ENCODE measurements at regions not wholly inside any gene's neighbourhood (a gene's known extent, or its start where the extent isn't known, plus 50 kb on each side); places are given as distances from the start of the nearest gene placed in this dataset.

DNA sequence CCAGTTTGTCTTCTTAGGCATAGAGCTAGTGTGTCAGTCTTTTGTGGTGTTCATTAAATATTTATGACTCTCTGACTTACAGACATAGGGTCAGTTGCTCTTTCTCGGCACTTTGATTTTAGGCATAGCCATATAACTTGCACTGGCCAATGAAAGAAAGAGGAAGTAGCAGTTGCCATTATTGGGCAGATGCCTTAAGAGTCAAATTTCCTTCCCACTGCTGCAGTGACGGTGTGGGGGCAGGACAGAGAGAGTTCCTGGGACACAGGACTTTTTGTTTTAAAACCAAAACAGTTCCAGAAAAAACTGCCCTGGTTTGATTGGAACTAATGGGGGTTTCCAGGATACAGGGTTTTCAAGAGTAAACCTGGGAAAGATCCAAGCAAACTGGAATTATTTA is 60.2 kb upstream of the PHF14 start:
- POLR2A ChIA-PET: no interaction called here

More for the DNA sequence above, 60.2 kb upstream of the PHF14 start:
- no peak overlapping the region for H3K4me3 Mint-ChIP-seq
- no peak for TF ChIP-seq ZNF671 (CRISPR knock-in tag; IDR thresholded peaks at IDR 0.05)
- TF ChIP-seq ZNF416 (CRISPR knock-in tag; IDR thresholded peaks at IDR 0.05): no peak
- TF ChIP-seq, protein P1, sequence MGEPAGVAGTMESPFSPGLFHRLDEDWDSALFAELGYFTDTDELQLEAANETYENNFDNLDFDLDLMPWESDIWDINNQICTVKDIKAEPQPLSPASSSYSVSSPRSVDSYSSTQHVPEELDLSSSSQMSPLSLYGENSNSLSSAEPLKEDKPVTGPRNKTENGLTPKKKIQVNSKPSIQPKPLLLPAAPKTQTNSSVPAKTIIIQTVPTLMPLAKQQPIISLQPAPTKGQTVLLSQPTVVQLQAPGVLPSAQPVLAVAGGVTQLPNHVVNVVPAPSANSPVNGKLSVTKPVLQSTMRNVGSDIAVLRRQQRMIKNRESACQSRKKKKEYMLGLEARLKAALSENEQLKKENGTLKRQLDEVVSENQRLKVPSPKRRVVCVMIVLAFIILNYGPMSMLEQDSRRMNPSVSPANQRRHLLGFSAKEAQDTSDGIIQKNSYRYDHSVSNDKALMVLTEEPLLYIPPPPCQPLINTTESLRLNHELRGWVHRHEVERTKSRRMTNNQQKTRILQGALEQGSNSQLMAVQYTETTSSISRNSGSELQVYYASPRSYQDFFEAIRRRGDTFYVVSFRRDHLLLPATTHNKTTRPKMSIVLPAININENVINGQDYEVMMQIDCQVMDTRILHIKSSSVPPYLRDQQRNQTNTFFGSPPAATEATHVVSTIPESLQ (CRISPR knock-in tag; IDR thresholded peaks at IDR 0.05): no peak
- TF ChIP-seq, protein P2, sequence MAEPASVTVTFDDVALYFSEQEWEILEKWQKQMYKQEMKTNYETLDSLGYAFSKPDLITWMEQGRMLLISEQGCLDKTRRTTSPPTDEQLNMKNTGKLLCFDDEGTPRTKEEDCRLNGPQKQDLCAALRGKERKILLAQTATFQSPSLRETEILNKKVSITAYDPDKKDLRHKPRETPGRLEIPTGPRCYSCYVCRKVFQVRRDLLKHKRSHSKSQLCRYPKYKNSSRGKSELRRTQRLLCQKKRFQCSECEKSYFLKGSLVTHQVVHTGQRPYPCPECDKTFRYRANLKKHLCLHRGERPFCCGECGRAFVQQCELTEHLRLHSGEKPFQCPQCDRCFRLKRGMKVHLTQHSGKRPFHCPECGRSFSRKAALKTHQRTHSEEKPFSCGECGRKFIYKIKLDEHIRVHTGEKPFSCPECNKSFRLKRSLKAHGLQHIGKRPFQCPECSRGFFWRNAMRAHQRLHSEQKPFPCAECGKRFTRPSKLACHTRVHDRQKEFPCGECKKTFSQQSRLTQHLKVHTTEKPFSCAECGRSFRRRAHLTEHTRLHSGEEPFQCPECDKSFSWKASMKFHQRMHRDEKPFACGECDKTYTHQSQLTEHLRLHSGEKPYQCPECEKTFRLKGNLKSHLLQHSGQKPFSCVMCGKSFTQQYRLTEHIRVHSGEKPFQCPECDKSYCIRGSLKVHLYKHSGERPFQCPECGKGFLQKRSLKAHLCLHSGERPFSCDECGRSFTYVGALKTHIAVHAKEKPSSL (CRISPR knock-in tag; conservative IDR thresholded peaks at IDR 0.05): no peak
- no peak for TF ChIP-seq ZNF121 (CRISPR knock-in tag; IDR thresholded peaks at IDR 0.05)
- TF ChIP-seq IRF1 (CRISPR knock-in tag; IDR thresholded peaks at IDR 0.05): no peak
- no peak for TF ChIP-seq CDX4 (CRISPR knock-in tag; IDR thresholded peaks at IDR 0.05; ENCODE audit: borderline replicate concordance)
- TF ChIP-seq SP1 (CRISPR knock-in tag; conservative IDR thresholded peaks at IDR 0.05): no peak
- TF ChIP-seq NR2C2 (CRISPR knock-in tag; IDR thresholded peaks at IDR 0.05): no peak
- TF ChIP-seq E2F1 (CRISPR knock-in tag; IDR thresholded peaks at IDR 0.05): no peak
- TF ChIP-seq CTCF (IDR thresholded peaks at IDR 0.05): no peak
- TF ChIP-seq, protein P3, sequence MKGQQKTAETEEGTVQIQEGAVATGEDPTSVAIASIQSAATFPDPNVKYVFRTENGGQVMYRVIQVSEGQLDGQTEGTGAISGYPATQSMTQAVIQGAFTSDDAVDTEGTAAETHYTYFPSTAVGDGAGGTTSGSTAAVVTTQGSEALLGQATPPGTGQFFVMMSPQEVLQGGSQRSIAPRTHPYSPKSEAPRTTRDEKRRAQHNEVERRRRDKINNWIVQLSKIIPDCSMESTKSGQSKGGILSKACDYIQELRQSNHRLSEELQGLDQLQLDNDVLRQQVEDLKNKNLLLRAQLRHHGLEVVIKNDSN (CRISPR knock-in tag; IDR thresholded peaks at IDR 0.05): no peak
- TF ChIP-seq, protein P4, sequence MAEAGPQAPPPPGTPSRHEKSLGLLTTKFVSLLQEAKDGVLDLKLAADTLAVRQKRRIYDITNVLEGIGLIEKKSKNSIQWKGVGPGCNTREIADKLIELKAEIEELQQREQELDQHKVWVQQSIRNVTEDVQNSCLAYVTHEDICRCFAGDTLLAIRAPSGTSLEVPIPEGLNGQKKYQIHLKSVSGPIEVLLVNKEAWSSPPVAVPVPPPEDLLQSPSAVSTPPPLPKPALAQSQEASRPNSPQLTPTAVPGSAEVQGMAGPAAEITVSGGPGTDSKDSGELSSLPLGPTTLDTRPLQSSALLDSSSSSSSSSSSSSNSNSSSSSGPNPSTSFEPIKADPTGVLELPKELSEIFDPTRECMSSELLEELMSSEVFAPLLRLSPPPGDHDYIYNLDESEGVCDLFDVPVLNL (CRISPR knock-in tag; IDR thresholded peaks at IDR 0.05; ENCODE audit: borderline replicate concordance, low read depth): no peak
- TF ChIP-seq JUN (CRISPR knock-in tag; IDR thresholded peaks at IDR 0.05): no peak
- no peak for ATAC-seq
- CTCF ChIA-PET: no interaction called here
- peaks cover 29% of the 10 kb centered on the region for H3K4me1 Mint-ChIP-seq
- peaks cover 13% of the 10 kb centered on the region for H3K9me3 Mint-ChIP-seq
- peaks cover 6% of the 10 kb centered on the region for H3K36me3 Mint-ChIP-seq
- no peak for DNase-seq (ENCODE audit: low spot score)
- no peak overlapping the region for H3K27ac Mint-ChIP-seq
- no peaks in the 10 kb centered on the region; the same call in 1 of the 2 replicates for H3K27me3 Mint-ChIP-seq (ENCODE audit: low read depth)

Measured in WTC11 (cell line).